Fibroblast of the conjunctiva (primary cell): ENCODE measurements at regions not wholly inside any gene's neighbourhood (a gene's known extent, or its start where the extent isn't known, plus 50 kb on each side); places are given as distances from the start of the nearest gene placed in this dataset.
A peak's percentile ranks its signal among the peaks of the same experiment; 100 is the strongest.
"Not testable (repeated sequence)": the region's sequence is repeated elsewhere in the genome, so short reads cannot be mapped to it uniquely, and the experiment has no call there.

Experiments used
- DNase-seq: peaks from one replicate; pipeline ENCODE4 v3.0.0-alpha.2; 2010; ENCODE audit warnings: low read depth

DNA sequence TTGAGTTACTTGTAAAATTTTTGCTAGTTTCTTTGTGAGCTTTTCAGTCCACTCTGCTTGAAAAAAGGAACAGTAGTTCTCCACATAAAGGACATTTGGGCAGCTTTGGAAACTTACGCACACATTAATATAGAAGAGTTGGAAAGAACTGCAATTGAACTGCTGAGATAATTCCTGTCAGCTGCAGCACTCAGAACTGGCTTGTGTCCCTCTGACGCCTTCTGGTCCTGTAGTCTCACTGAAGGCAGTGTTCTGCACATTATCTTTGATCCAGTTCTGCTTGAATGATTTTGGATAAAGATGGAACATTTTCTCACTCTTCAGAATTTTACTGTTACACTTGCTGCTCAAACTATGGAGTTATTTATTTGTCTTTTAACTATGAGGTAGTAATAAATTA lies 901.9 kb downstream of the OTOL1 start:
- DNase-seq, result no peak

DNA sequence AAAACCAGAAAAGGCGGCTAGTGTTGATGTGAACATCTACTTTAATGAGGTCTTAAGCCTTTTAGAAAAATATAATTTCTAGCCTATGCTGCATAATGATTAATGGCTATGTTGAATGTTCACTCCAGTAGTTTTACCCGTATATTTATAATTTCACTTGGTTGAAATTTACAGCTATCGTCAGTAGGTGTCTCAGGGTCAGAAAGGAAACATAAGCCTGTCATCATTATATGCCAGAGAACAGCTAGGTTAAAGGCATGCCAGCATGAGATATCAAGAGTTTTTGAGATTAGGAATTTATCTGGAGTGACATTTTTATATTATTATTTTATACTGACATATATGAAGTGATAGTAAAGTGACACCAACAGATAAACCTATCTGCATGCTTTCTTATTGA lies 904.1 kb downstream of the OTOL1 start:
- DNase-seq, result no peak

GRCh38 chr3:162411556-162411955 lies 914.9 kb downstream of the OTOL1 start:
- not testable (repeated sequence) for DNase-seq

GRCh38 chr3:162421721-162422120 lies 925.1 kb downstream of the OTOL1 start:
- DNase-seq, result no peak

- DNase-seq, result no peak
Observed at GRCh38 chr3:162428192-162428591, 931.6 kb downstream of the OTOL1 start.

DNA sequence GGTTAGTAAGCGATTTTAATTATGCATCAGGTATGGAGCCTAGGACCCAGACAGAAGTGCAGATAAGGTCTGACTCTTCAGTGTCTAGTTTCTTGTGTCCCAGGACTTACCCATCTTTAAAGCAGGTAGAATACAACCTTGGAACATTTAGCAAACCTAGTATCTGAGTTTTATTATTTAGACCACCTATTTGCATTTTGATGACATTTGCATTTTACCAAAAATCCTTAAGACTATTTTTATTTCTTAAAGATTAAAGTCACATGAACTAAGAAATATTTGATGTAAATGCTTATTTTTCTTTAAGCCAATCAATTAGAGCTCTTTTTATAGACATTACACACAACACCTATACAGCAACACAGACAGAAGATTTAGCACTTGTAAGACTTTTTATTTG lies 939.1 kb downstream of the OTOL1 start:
- no peak for DNase-seq

- no peak for DNase-seq
Observed at GRCh38 chr3:162436826-162437225, 940.2 kb downstream of the OTOL1 start.

- no peak for DNase-seq
Observed at GRCh38 chr3:162437480-162437879, 940.9 kb downstream of the OTOL1 start.

DNA sequence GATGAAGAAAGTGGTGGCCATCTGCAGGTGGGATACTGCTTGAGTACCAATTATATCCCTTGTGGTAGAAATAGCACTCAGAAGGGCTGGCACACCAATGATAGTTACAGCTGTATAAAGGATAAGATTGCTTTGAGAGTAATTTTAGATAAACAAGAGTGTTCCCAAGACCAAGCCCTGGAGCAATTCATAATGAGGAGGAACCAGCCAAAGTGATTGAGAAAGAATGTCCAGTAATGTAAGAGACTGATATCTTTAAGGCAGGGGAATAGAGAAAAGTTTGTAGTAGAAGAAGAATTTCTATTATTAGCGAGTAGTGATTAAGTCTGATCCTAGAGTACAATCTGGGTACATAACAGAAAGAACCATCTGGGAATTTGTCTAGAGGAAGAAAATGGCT lies 945.1 kb downstream of the OTOL1 start:
- peak; percentile 2 for DNase-seq

GRCh38 chr3:162443376-162443775 lies 946.8 kb downstream of the OTOL1 start:
- DNase-seq, result no peak

DNA sequence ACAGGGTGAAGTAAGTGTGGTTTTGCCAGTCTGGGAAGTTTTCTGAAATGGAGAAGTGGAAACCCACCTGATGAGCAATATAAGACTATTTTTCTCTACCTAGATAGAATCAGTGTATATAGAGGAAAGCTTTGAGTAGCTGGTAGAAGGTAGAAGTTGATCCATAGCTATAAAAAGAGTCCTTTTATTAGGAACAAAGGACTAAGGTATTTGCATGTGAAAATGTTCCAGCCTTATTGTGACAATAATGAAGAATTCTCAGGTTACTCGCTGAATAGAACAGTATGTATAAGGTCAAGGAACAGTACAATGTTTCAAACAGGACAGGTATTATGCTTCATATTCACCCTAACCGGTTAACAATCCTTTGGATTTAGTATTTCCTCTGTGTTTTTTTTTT lies 972.2 kb downstream of the OTOL1 start:
- no peak for DNase-seq

DNA sequence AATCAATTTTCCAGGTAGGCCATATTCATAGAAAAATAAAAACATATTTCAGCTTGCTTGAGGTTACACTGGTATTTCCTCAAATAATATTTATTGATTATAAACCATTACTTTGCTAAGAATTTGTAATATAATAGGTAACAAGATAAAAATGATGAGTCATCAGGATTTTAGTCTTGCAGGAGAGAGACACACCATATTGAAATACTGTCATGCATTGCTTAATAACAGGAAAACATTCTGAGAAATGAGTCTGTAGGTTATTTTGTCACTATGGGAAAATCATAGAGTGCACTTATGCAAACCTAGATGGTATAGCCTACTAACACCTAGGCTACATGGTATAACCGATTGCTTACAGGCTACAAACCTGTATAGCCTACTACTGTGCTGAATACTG lies 990.5 kb downstream of the OTOL1 start:
- no peak for DNase-seq

GRCh38 chr3:162489853-162490252 lies 993.2 kb downstream of the OTOL1 start:
- no peak for DNase-seq

DNA sequence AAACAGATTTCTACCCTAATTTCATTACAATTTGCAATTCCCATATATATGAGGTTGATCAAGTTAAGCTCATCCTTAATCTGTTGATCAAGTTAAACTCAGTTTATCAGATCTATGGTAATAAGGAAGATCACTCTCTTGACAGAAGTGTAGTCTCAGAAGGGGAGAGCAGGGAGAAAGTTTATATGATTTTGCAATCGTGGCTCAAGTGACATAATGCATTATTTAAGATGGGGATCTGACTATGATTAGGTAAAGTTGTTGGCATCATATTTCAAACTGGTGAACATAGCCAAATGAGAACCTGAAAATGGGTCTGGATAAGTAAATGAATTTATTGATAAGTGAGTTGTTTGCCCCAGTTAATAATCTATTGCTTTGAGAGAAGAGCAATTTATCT lies 995.3 kb downstream of the OTOL1 start:
- no peak for DNase-seq

DNA sequence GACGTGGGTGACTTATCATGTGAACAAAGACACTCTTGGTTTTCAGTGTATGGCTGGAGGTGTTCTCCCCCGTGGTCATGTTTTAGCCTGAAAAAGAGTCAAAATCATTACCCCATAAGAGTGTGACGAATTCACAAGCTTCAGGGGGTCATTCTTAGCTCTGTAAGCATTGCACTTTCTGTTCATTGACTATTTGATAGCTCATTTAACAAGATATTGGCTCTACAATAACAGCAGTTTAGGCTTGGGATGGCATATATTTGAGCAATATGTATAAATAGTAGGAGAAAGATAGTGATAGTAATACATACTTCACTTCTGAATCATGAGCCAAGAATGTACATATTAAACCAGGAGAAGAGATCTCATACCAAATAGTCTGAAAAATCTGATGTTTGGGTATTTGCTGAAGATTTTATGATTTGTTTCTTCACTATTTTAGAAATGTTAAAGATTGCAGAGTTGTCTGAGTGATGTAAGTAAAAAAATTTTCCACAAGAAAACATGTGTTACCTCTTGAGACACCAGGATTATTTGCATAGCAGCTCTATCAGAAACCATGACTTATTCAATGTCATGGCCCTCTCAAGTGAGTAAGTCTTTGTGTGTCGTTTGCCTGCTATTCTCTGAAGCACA lies 996.0 kb downstream of the OTOL1 start:
- peak; percentile 20 for DNase-seq

GRCh38 chr3:162498626-162499025 lies 1002.0 kb downstream of the OTOL1 start:
- DNase-seq, result no peak

- no peak for DNase-seq
Observed at GRCh38 chr3:162507397-162507796, 1010.8 kb downstream of the OTOL1 start.

- no peak for DNase-seq
Observed at GRCh38 chr3:162512488-162512887, 1015.9 kb downstream of the OTOL1 start.

DNA sequence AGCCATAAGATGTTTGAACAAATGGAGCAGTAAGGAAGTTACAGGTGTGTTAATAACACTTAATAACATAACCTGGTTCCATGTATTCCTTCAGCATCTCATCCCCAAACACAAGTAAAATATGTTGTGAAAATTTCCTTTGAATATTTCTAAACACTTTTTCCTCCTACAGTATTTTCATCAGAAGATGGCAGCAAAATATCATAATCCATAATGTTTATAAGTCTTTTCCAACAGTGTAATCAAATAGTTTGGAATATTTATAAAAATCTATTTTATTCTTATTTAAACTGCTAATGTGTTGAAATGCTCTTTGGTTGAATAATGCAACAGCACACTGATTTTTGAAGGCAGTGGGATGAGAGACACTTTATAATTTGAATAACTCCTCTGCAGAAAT lies 1020.5 kb downstream of the OTOL1 start:
- no peak for DNase-seq

DNA sequence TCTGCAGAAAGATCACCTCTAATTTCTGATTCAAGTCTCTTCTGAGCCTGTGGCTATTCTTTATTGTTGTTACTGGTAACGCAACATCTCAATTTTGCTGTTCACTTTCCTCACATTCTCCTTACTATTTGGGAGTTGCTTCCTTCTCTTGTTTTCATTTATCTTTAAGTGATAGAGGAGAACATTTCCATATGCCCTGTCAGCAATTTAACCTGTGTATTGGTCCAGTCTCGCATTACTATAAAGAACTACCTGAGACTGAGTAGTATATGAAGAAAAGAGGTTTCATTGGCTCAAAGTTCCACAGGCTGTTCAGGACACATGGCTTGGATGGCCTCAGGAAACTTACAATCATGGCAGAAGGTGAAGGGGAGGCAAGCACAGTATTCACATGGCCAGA lies 1025.1 kb downstream of the OTOL1 start:
- DNase-seq, result no peak

- peak; percentile 65 for DNase-seq
Observed at GRCh38 chr3:162525066-162525742, 1028.6 kb downstream of the OTOL1 start.

GRCh38 chr3:162525771-162526170 lies 1029.2 kb downstream of the OTOL1 start:
- no peak for DNase-seq

DNA sequence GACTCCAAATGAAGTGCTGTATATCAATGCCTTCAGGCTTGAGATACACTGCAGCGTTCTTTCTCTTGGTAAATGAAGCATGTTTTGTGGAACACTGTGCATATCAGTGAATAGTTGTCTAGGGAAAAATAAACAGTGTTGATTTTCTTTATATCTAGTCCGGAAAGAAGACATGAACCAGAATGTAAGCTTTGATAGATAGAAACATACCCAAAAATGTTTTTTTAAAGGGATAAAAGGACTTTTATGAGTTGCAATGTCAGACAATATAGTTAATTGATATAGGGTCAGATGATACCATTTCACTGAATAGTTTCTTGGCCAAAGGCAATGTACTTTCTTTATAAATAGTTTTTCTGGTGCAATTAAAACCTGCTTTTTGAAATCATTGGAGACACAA lies 1037.8 kb downstream of the OTOL1 start:
- DNase-seq, result no peak

GRCh38 chr3:162538491-162538890 lies 1041.9 kb downstream of the OTOL1 start:
- no peak for DNase-seq
